PFSK-1 (cell line): ENCODE measurements at regions not wholly inside any gene's neighbourhood (a gene's known extent, or its start where the extent isn't known, plus 50 kb on each side); places are given as distances from the start of the nearest gene placed in this dataset.

Experiments used
- FOXP2 ChIP-seq: optimal IDR thresholded peaks from 2 replicates; pipeline ENCODE3; 2011; ENCODE audit warnings: borderline replicate concordance, control low read depth, inconsistent platforms; ENCODE audit not compliant: insufficient read depth; ENCODE audit errors: extremely low read length, extremely low read depth
- POLR2AphosphoS5 ChIP-seq: IDR thresholded peaks from 2 replicates; pipeline ENCODE4 v1.6.1; 2012; ENCODE audit warnings: low read depth, mild to moderate bottlenecking, control low read depth, low read length, moderate library complexity
- SIN3A ChIP-seq: IDR thresholded peaks from 2 replicates; pipeline ENCODE4 v1.6.1; 2012; ENCODE audit warnings: mild to moderate bottlenecking, low read length, moderate library complexity, borderline replicate concordance; ENCODE audit not compliant: insufficient read depth
- TAF1 ChIP-seq: IDR thresholded peaks from 2 replicates; pipeline ENCODE4 v1.6.1; 2012; ENCODE audit warnings: low read length, control low read depth, borderline replicate concordance; ENCODE audit not compliant: insufficient read depth
- TF ChIP-seq, protein P1 (sequence below), 2 experiments: IDR thresholded peaks; 2 replicates each; pipeline versions ENCODE4 v1.6.1 to v1.8.0; 2011 to 2012; ENCODE audit warnings: low read depth in 2 of 2, low read length in 2 of 2, control low read depth in 1 of 2, inconsistent platforms in 1 of 2, mild to moderate bottlenecking in 1 of 2, moderate library complexity in 1 of 2; ENCODE audit not compliant: insufficient read depth in 1 of 2

GRCh38 chr11:12315024-12315423 lies 62.3 kb upstream of the PARVA start:
- TF ChIP-seq SIN3A = no peak
- TF ChIP-seq POLR2AphosphoS5 = no peak
- no peak for TF ChIP-seq TAF1
- TF ChIP-seq, protein P1, sequence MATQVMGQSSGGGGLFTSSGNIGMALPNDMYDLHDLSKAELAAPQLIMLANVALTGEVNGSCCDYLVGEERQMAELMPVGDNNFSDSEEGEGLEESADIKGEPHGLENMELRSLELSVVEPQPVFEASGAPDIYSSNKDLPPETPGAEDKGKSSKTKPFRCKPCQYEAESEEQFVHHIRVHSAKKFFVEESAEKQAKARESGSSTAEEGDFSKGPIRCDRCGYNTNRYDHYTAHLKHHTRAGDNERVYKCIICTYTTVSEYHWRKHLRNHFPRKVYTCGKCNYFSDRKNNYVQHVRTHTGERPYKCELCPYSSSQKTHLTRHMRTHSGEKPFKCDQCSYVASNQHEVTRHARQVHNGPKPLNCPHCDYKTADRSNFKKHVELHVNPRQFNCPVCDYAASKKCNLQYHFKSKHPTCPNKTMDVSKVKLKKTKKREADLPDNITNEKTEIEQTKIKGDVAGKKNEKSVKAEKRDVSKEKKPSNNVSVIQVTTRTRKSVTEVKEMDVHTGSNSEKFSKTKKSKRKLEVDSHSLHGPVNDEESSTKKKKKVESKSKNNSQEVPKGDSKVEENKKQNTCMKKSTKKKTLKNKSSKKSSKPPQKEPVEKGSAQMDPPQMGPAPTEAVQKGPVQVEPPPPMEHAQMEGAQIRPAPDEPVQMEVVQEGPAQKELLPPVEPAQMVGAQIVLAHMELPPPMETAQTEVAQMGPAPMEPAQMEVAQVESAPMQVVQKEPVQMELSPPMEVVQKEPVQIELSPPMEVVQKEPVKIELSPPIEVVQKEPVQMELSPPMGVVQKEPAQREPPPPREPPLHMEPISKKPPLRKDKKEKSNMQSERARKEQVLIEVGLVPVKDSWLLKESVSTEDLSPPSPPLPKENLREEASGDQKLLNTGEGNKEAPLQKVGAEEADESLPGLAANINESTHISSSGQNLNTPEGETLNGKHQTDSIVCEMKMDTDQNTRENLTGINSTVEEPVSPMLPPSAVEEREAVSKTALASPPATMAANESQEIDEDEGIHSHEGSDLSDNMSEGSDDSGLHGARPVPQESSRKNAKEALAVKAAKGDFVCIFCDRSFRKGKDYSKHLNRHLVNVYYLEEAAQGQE (IDR thresholded peaks at IDR 0.05; ENCODE audit: insufficient read depth in 1 of 2, low read depth in 2 of 2, low read length in 2 of 2) = no peak
- TF ChIP-seq FOXP2 = no peak

DNA sequence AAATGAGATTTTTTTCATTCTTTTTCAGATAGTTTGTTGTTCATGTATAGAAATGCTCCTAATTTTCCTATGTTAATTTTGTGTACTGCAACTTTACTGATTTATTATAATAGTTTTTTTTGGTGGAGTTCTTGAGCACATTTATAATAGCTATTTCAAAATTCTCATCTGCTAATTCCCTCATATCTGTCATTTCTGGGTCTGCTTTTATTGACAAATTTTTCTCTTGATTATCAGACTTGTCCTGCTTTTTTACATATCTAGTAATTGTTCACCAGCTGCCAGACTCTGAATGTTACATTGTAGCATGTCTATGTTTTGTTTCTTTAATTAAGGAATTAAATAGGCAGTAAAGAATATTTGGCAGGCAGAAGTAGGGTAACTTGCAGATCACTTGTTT lies 60.9 kb upstream of the PARVA start:
- TF ChIP-seq, protein P1 (IDR thresholded peaks at IDR 0.05; ENCODE audit: insufficient read depth in 1 of 2, low read depth in 2 of 2, low read length in 2 of 2) = no peak
- TF ChIP-seq TAF1 = no peak
- TF ChIP-seq POLR2AphosphoS5 = no peak
- TF ChIP-seq FOXP2 = no peak
- TF ChIP-seq SIN3A = no peak

GRCh38 chr11:12318791-12319438 lies 58.5 kb upstream of the PARVA start:
- TF ChIP-seq SIN3A (no peak), FOXP2 (no peak), TAF1 (no peak), POLR2AphosphoS5 (no peak)
- TF ChIP-seq, protein P1 (IDR thresholded peaks at IDR 0.05; ENCODE audit: insufficient read depth in 1 of 2, low read depth in 2 of 2, low read length in 2 of 2) = no peak

GRCh38 chr11:12319461-12319951 lies 57.9 kb upstream of the PARVA start:
- no peak for TF ChIP-seq FOXP2
- no peak for TF ChIP-seq SIN3A
- no peak for TF ChIP-seq TAF1
- no peak for TF ChIP-seq POLR2AphosphoS5
- TF ChIP-seq, protein P1 (IDR thresholded peaks at IDR 0.05; ENCODE audit: insufficient read depth in 1 of 2, low read depth in 2 of 2, low read length in 2 of 2) = 0 out of 4 replicates have a peak, but pooled peaks of 1 of the 2 experiments have one; percentile 10
